ENCODE measurements at regions not wholly inside any gene's neighbourhood (a gene's known extent, or its start where the extent isn't known, plus 50 kb on each side); places are given as distances from the start of the nearest gene placed in this dataset.

DNA sequence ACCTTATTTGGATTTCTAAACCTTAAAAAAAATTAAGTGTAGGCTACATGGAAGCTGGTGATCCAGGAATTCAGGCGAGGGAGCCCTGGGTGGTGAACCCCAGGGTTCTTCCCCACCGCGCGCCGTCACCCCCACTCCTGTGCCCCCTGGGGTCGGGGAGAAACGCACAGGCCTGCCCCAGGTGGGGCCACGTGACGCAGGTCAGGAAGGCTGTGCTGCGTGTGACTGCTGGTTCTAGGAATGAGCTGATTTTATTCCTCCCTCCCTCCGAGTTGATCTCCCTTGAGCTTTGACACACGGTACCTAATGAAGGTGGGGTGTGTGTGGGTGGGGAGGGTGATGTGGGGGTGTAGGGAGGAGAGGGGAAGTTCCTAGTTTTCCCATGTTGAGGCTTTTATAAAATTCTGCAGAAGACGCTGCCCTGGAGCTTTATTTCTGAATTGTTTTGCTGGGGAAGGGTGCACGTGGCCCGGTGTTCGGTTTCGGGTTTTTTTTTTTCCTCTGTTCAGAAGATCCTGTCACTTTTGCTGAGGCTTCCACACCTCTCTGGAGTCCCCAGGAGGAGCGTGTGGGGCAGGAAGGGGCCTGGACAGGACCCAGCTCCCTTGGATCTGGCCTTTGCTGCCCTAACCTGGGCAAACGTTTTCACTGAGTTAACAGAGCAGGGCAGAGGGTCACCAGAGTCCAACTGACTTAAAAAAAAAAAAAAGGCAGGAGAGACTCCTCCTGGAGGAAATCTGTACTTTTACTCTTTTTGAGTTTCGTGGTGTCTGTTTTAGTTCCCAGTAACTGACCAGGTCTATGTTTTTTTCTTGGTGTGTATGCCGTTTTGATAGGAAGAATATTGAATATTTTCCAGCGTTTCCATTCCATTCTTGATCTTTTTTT is 55.8 kb upstream of the GSE1 start:
- Mint-ChIP-seq H3K27me3 (no peaks in the 10 kb centered on the region), H3K4me1 (ENCODE audit: low read depth) (peaks cover 63% of the 10 kb centered on the region), H3K9me3 (no peaks in the 10 kb centered on the region), H3K27ac (peak overlapping the region; percentile 72), H3K4me3 (peak overlapping the region; percentile 94), H3K36me3 (ENCODE audit: low read depth) (no peaks in the 10 kb centered on the region)

GRCh38 chr16:85557971-85558657 is 55.0 kb upstream of the GSE1 start:
- H3K4me3 Mint-ChIP-seq: peak overlapping the region; percentile 94
- peaks cover 62% of the 10 kb centered on the region for H3K4me1 Mint-ChIP-seq (ENCODE audit: low read depth)
- H3K9me3 Mint-ChIP-seq: no peaks in the 10 kb centered on the region
- H3K36me3 Mint-ChIP-seq (ENCODE audit: low read depth): no peaks in the 10 kb centered on the region
- peak overlapping the region; percentile 72 for H3K27ac Mint-ChIP-seq
- H3K27me3 Mint-ChIP-seq: no peaks in the 10 kb centered on the region

DNA sequence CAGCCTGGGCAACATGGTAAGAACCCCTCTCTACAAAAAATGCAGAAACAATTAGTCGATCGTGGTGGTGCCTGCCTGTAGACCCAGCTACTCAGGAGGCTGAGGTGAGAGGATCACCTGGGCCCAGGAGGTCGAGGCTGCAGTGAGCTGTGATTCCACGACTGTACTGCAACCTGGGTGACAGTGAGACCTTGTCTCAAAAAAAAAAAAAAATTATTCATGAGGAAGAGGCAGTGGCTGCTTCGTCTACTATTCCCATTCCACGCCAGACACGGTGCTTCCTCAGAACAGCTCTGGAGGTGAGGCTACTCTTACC is 52.2 kb upstream of the GSE1 start:
- Mint-ChIP-seq H3K27me3 (no peaks in the 10 kb centered on the region), H3K27ac (no peak overlapping the region), H3K4me1 (ENCODE audit: low read depth) (peaks cover 71% of the 10 kb centered on the region), H3K36me3 (ENCODE audit: low read depth) (peaks cover 4% of the 10 kb centered on the region), H3K4me3 (no peak overlapping the region), H3K9me3 (no peaks in the 10 kb centered on the region)

DNA sequence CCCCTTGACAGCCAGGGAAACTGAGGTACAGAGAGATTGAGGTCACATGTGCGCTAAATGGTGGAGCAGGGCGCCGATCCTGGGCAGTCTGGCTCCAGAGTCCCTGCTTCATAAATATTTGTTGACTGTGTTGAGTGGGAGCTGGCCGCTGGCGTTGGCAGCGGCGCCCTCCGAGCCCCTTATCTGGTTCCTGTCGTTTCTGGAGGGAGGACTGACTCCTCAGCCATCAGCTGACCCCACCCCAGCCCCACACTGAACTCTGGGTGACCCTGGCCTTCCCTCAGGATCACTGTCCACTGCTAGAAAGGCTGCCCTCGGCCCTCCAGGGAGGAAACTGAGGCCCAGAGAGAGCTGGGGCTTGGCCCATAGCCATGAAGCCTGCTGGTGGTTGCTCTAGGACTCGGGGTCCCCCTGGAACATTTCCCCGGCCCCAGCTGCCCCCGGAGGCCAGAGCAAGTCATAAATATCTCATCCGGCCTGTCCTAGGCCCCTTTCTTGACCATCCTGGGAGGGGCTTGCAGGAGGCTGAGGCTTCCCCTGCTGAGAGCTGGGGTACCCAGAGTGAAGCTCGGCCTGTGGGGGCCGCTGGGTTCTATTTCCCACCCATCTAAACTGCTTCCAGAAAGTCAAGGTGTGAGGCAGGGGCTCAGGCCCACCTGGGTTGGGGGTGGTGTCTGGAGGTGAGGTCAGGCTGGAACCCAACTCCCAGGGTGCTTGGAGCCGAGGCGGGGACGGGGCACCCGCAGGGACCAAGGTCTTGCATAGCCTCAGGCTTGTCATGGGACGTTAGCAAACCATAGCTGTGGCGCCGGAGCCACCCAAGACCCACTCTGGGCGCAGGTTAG is 51.7 kb upstream of the GSE1 start:
- H3K9me3 Mint-ChIP-seq: no peaks in the 10 kb centered on the region
- H3K36me3 Mint-ChIP-seq (ENCODE audit: low read depth): peaks cover 4% of the 10 kb centered on the region
- no peak overlapping the region for H3K27ac Mint-ChIP-seq
- H3K4me1 Mint-ChIP-seq (ENCODE audit: low read depth): peaks cover 73% of the 10 kb centered on the region
- H3K4me3 Mint-ChIP-seq: no peak overlapping the region
- H3K27me3 Mint-ChIP-seq: no peaks in the 10 kb centered on the region

- H3K4me1 Mint-ChIP-seq (ENCODE audit: low read depth): peaks cover 78% of the 10 kb centered on the region
- H3K9me3 Mint-ChIP-seq: no peaks in the 10 kb centered on the region
- no peaks in the 10 kb centered on the region for H3K27me3 Mint-ChIP-seq
- peaks cover 4% of the 10 kb centered on the region for H3K36me3 Mint-ChIP-seq (ENCODE audit: low read depth)
- no peak overlapping the region for H3K27ac Mint-ChIP-seq
- H3K4me3 Mint-ChIP-seq: no peak overlapping the region
Measured at GRCh38 chr16:85562093-85562786, 50.9 kb upstream of the GSE1 start.

DNA sequence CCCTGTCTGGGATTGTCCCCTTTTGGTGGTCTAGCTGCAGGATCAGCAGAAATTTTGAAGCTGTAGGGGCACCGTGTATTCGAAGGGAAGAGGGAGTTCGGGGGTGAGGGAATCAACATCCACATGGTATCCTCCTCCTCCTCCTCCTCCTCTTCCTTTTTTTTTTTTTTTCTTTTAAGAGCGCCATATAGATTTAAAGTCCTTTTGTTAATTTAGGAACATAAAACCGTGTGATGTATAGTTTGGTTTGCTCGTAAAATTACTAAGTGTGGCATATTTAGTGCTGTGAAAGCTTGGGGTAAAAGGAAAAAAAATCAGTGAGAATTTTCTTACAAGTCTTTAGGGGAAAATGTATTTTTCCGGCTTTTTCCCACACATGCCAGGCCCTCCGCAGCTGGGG is 50.1 kb upstream of the GSE1 start:
- Mint-ChIP-seq H3K27ac (no peak overlapping the region), H3K36me3 (ENCODE audit: low read depth) (peaks cover 4% of the 10 kb centered on the region), H3K9me3 (no peaks in the 10 kb centered on the region), H3K27me3 (no peaks in the 10 kb centered on the region), H3K4me1 (ENCODE audit: low read depth) (peaks cover 78% of the 10 kb centered on the region), H3K4me3 (no peak overlapping the region)

Measured in stimulated activated naive CD8-positive, alpha-beta T cell treated with anti-CD3 and anti-CD28 coated beads, Interleukin-15, Interleukin-2, amounts not matched to agents 100 ng/mL and 50 ng/mL, for 24 hours (primary cell).